Mucosa of descending colon (tissue), 3 donors: ENCODE measurements at regions not wholly inside any gene's neighbourhood (a gene's known extent, or its start where the extent isn't known, plus 50 kb on each side); places are given as distances from the start of the nearest gene placed in this dataset.
"Not testable (repeated sequence)": the region's sequence is repeated elsewhere in the genome, so short reads cannot be mapped to it uniquely, and the experiment has no call there.

Experiments used
- ATAC-seq: fragments of 200-7000 bp; cut with Tn5 transposase; one replicate; pipeline ENCODE4 v1.9.1; 2020; ENCODE audit warnings: mild to moderate bottlenecking, moderate library complexity
- DNase-seq, 3 donors: peaks; one replicate each; pipeline ENCODE4 v3.0.0-alpha.2; 2020
- H3K36me3 ChIP-seq: fragments of 200-600 bp; one replicate; pipeline ENCODE4 v1.8.0; 2021; ENCODE audit warnings: low read depth, mild to moderate bottlenecking
- H3K4me1 ChIP-seq: fragments of 200-600 bp; one replicate; pipeline ENCODE4 v1.8.0; 2021; ENCODE audit warnings: low read depth, mild to moderate bottlenecking
- H3K4me3 ChIP-seq: fragments of 200-600 bp; one replicate; pipeline ENCODE4 v1.8.0; 2021; ENCODE audit warnings: mild to moderate bottlenecking
- H3K9me3 ChIP-seq: fragments of 200-600 bp; one replicate; pipeline ENCODE4 v1.8.0; 2021; ENCODE audit warnings: mild to moderate bottlenecking
- intact Hi-C, 2 donors: fragments of 100-400 bp; cut with DNase I in 1 of 2; cut with micrococcal nuclease in 1 of 2; formaldehyde crosslinking; loops; one replicate each; pipeline versions ENCODE4 v1.11.0 to v1.11.1; 2022; cut with DNase I, micrococcal nuclease
- TF ChIP-seq, protein P1 (sequence below): fragments of 200-600 bp; IDR thresholded peaks from one replicate; pipeline ENCODE4 v1.8.0; 2022; ENCODE audit warnings: antibody characterized with exemption, mild to moderate bottlenecking
- donor health status: DM: no; HTN: no; CAD: no; lungs with moderate emphysema.
- donor health status: DM: no; HTN: no; CAD: no.
- donor health status: DM: no; HTN: yes; CAD: no.

DNA sequence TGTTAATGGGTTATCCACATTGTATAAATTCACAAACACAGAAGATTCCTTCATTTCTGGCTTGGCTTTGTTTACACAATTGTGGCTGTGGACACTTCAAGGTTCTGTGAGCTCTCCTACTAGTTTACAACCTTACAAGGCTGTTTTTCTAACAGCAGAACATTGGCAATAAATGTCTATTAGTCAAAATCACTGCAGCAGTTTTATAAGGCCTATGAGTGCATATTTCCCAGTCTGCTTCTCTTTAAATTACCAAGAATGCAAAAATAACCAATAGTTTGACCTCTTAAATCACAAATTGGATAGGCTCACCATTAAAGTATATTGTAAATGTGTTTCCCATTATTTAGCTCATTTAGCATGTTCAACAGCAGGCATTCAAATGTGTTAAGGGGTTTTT, 239.2 kb downstream of the DKK2 start:
- Histone ChIP-seq H3K36me3 (no peaks in the 10 kb centered on the region), H3K9me3 (no peaks in the 10 kb centered on the region), H3K4me1 (no peaks in the 10 kb centered on the region), H3K4me3 (no peak overlapping the region)
- ATAC-seq (no peak), DNase-seq (no peak)
- TF ChIP-seq, protein P1, sequence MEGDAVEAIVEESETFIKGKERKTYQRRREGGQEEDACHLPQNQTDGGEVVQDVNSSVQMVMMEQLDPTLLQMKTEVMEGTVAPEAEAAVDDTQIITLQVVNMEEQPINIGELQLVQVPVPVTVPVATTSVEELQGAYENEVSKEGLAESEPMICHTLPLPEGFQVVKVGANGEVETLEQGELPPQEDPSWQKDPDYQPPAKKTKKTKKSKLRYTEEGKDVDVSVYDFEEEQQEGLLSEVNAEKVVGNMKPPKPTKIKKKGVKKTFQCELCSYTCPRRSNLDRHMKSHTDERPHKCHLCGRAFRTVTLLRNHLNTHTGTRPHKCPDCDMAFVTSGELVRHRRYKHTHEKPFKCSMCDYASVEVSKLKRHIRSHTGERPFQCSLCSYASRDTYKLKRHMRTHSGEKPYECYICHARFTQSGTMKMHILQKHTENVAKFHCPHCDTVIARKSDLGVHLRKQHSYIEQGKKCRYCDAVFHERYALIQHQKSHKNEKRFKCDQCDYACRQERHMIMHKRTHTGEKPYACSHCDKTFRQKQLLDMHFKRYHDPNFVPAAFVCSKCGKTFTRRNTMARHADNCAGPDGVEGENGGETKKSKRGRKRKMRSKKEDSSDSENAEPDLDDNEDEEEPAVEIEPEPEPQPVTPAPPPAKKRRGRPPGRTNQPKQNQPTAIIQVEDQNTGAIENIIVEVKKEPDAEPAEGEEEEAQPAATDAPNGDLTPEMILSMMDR: no peak
- intact Hi-C loops: no loop called here

DNA sequence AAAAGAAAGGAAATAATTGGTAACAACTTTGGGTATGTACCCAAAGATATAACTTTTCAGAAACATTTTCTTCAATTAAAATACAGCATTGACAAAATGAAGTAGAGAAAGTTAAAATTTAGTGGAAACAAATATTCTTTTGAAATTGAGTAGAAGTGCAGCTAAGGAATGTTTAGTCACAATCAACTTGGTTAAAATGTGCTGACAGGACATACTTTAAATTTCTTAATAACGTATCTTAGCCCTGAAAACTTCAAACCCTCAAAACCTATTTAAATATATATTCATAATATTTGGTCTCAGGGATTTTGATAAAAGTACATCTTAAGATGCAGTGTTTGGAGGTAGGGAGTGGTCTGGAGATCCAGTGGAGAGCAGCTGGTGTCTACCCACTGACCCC, 240.8 kb downstream of the DKK2 start:
- H3K4me3 ChIP-seq: no peak overlapping the region
- ATAC-seq (no peak), DNase-seq (no peak)
- H3K9me3 ChIP-seq: no peaks in the 10 kb centered on the region
- intact Hi-C loops: no loop called here
- TF ChIP-seq, protein P1: no peak
- H3K36me3 ChIP-seq: no peaks in the 10 kb centered on the region
- no peaks in the 10 kb centered on the region for H3K4me1 ChIP-seq

DNA sequence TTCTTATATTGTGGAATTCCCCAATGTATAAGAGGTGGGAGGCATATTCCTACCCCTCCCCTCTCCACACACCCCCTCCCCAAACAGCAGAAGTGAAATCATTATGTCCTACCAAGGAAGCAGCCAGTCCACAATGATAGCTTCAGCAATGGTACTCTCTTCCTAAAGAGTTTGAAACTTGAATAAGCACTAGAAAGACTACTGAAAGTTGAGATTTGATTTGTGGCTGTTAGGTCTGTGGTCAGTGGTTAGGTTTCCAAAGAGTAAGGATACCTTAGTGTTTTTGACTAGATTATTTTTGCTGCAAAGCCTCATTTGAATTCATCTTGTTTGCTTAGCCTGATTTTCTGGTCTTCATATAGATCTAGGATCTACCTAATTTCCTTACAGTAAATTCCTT, 242.2 kb downstream of the DKK2 start:
- H3K9me3 ChIP-seq: no peaks in the 10 kb centered on the region
- no peaks in the 10 kb centered on the region for H3K36me3 ChIP-seq
- ATAC-seq (no peak), DNase-seq (no peak)
- H3K4me3 ChIP-seq: no peak overlapping the region
- intact Hi-C loops: no loop called here
- TF ChIP-seq, protein P1: no peak
- no peaks in the 10 kb centered on the region for H3K4me1 ChIP-seq

DNA sequence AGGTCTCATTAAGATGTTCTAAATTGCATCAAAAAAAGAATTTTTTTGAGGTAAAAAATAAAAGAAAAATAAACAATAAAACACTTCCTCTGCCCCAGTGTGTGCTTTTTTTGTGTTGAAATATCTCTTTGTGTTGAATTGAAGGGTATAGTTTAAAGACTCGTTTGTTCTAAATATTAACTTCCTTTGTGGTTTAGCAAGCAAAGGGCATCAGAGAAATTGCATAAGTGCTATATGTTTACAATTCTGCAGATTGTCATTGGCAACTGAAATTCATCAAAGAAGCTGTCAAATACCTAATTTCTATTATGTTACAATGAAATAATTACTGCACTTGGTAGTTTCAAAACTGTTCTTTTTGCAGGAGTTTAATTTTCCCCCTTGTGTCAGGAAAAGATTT, 260.5 kb downstream of the DKK2 start:
- no peaks in the 10 kb centered on the region for H3K4me1 ChIP-seq
- intact Hi-C loops: no loop called here
- TF ChIP-seq, protein P1: no peak
- ATAC-seq (no peak), DNase-seq (no peak)
- no peaks in the 10 kb centered on the region for H3K36me3 ChIP-seq
- H3K9me3 ChIP-seq: no peaks in the 10 kb centered on the region
- H3K4me3 ChIP-seq: no peak overlapping the region

DNA sequence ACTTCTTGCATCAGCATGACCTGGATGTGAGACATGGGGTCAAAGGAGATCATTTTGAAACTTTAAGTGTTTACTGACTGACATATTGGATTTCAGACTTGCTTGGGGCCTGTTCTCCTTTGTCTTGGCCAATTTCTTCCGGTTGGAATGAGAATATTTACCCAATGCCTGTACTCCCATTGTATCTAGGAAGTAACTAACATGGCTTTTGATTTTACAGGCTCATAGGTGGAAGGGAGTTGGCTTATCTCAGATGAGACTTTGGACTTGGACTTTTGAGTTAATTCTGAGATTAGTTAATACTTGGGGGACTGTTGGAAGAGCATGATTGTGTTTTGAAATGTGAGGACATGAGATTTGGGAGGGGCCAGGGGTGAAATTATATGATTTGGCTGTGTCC, 262.1 kb downstream of the DKK2 start:
- H3K4me3 ChIP-seq, H3K4me1 ChIP-seq, H3K9me3 ChIP-seq, H3K36me3 ChIP-seq, intact Hi-C loops, ATAC-seq, DNase-seq: not testable (repeated sequence)

DNA sequence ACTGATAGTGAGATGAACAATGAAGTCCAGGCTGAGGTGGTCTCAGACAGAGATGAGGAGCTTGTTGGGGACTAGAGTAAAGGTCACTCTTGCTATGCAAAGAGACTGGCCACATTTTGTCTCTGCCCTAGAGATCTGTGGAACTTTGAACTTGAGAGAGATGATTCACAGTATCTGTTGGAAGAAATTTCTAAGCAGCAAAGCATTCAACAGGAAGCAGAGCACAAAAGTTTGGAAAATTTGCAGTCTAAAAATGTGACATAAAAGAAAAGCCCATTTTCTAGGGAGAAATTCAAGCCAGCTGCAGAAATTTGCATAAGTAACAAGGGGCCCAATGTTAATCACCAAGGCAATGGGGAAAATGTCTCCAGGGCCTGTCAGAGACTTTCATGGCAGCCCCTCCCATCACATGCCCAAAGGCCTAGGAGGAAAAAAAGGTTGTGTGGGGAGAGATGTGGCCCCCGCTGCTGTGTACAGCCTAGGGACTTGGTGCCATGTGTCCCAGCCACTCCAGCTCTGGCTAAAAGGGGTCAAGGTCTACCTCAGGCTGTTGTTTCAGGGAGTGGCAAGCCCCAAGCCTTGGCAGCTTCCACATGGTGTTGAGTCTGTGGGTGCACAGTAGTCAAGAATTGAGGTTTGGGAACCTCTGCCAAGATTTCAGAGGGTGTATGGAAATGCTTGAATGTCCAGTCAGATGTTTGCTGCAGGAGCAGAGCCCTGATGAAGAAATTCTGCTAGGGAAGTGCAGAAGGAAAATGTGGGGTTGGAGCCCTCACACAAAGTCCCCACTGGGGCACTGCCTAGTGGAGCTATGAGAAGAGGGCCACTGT, 262.8 kb downstream of the DKK2 start:
- no peaks in the 10 kb centered on the region for H3K36me3 ChIP-seq
- intact Hi-C loops: no loop called here
- ATAC-seq (no peak), DNase-seq (no peak)
- no peaks in the 10 kb centered on the region for H3K9me3 ChIP-seq
- H3K4me1 ChIP-seq: no peaks in the 10 kb centered on the region
- TF ChIP-seq, protein P1: no peak
- H3K4me3 ChIP-seq: no peak overlapping the region
